MCF 10A (cell line): ENCODE measurements at regions not wholly inside any gene's neighbourhood (a gene's known extent, or its start where the extent isn't known, plus 50 kb on each side); places are given as distances from the start of the nearest gene placed in this dataset.
A peak's percentile ranks its signal among the peaks of the same experiment; 100 is the strongest.

Experiments
- BruUV-seq: library from RNA; stranded (reverse); fragments of 400-500 nt; replicated peaks from 2 replicates; lab custom pipeline; 2021; lab: Mats Ljungman, UMichigan
- CTCF ChIA-PET: fragments of 300-600 bp; sonication (Branson Sonifier 250); formaldehyde crosslinking; extraction: SDS; loops from one replicate; lab custom pipeline; 2021; ENCODE audit warnings: antibody characterized with exemption, inconsistent platforms; lab: Yijun Ruan, JAX
- POLR2A ChIA-PET: fragments of 300-600, 350-650 bp; sonication (Branson Sonifier 250); formaldehyde crosslinking; extraction: SDS; loops from one replicate; lab custom pipeline; 2020; ENCODE audit warnings: antibody characterized with exemption, inconsistent platforms; lab: Yijun Ruan, JAX
- DNase-seq: peaks from one replicate; pipeline ENCODE4 v3.0.0-alpha.2; 2018; ENCODE audit not compliant: unreplicated experiment
- H3K27ac Mint-ChIP-seq: one replicate; pipeline ENCODE4 v1.8.0; 2022; ENCODE audit warnings: mild to moderate bottlenecking, low read depth, mixed read lengths; ENCODE audit not compliant: unreplicated experiment
- H3K27me3 Mint-ChIP-seq: one replicate; pipeline ENCODE4 v1.8.0; 2022; ENCODE audit warnings: mixed read lengths; ENCODE audit not compliant: insufficient read depth, unreplicated experiment
- H3K36me3 Mint-ChIP-seq: one replicate; pipeline ENCODE4 v1.8.0; 2022; ENCODE audit warnings: mild to moderate bottlenecking, moderate library complexity, mixed read lengths; ENCODE audit not compliant: insufficient read depth, unreplicated experiment
- H3K4me1 Mint-ChIP-seq: one replicate; pipeline ENCODE4 v1.8.0; 2022; ENCODE audit warnings: mixed read lengths; ENCODE audit not compliant: insufficient read depth, unreplicated experiment
- H3K4me3 Mint-ChIP-seq: one replicate; pipeline ENCODE4 v1.8.0; 2022; ENCODE audit warnings: mild to moderate bottlenecking, moderate library complexity, mixed read lengths; ENCODE audit not compliant: unreplicated experiment
- H3K9me3 Mint-ChIP-seq: one replicate; pipeline ENCODE4 v1.8.0; 2022; ENCODE audit warnings: mixed read lengths; ENCODE audit not compliant: unreplicated experiment
- CTCF ChIP-seq: fragments of 200-600 bp; IDR thresholded peaks from one replicate; pipeline ENCODE4 v1.8.0; 2022; ENCODE audit warnings: antibody characterized with exemption, mild to moderate bottlenecking; ENCODE audit not compliant: unreplicated experiment
- intact Hi-C: fragments of 100-400 bp; cut with micrococcal nuclease; formaldehyde crosslinking; loops from 2 replicates; pipeline ENCODE4 v1.14.1; 2022

GRCh38 chr9:99437145-99437544 lies 215.1 kb downstream of the SEC61B start:
- no TSS peak for BruUV-seq
- POLR2A ChIA-PET: interaction anchor here (0.9 kb wide), 1 partner anchor 20 kb away, joined by 3 read pairs; no protein-coding TSS in a partner anchor
- no peak overlapping the region for H3K27ac Mint-ChIP-seq
- peaks cover 20% of the 10 kb centered on the region for H3K4me1 Mint-ChIP-seq
- H3K36me3 Mint-ChIP-seq: no peaks in the 10 kb centered on the region
- CTCF ChIA-PET: interaction anchor here (0.6 kb wide), 1 partner anchor 430 kb away, joined by 6 read pairs; no protein-coding TSS in a partner anchor
- no peak for TF ChIP-seq CTCF
- no peak for DNase-seq
- H3K27me3 Mint-ChIP-seq: no peaks in the 10 kb centered on the region
- H3K9me3 Mint-ChIP-seq: no peaks in the 10 kb centered on the region
- intact Hi-C loops: no loop called here
- H3K4me3 Mint-ChIP-seq: no peak overlapping the region

GRCh38 chr9:99438596-99438995 lies 216.5 kb downstream of the SEC61B start:
- no peak for TF ChIP-seq CTCF
- ChIA-PET CTCF (interaction anchor here (0.5 to 0.7 kb wide), 3 partner anchors 107 to 1030 kb away, joined by 3 to 4 read pairs (median 3); no protein-coding TSS in a partner anchor), POLR2A (no interaction called here)
- Mint-ChIP-seq H3K27ac (peak overlapping the region; percentile 12), H3K9me3 (no peaks in the 10 kb centered on the region), H3K4me1 (peaks cover 13% of the 10 kb centered on the region), H3K36me3 (no peaks in the 10 kb centered on the region), H3K27me3 (no peaks in the 10 kb centered on the region), H3K4me3 (no peak overlapping the region)
- DNase-seq: no peak
- intact Hi-C loops: no loop called here
- BruUV-seq: no TSS peak

GRCh38 chr9:99441829-99442228 lies 219.7 kb downstream of the SEC61B start:
- CTCF ChIA-PET: no interaction called here
- H3K36me3 Mint-ChIP-seq: no peaks in the 10 kb centered on the region

More at GRCh38 chr9:99441829-99442228, 219.7 kb downstream of the SEC61B start:
- POLR2A ChIA-PET: interaction anchor here (1.3 kb wide), 1 partner anchor 10 kb away, joined by 3 read pairs; no protein-coding TSS in a partner anchor
- intact Hi-C loops: no loop called here
- no peak for TF ChIP-seq CTCF
- Mint-ChIP-seq H3K27ac (no peak overlapping the region), H3K9me3 (no peaks in the 10 kb centered on the region), H3K4me3 (no peak overlapping the region), H3K27me3 (no peaks in the 10 kb centered on the region), H3K4me1 (peaks cover 18% of the 10 kb centered on the region)
- no peak for DNase-seq
- no TSS peak for BruUV-seq
